UCSD-AML1 (cell line): ENCODE measurements at regions not wholly inside any gene's neighbourhood (a gene's known extent, or its start where the extent isn't known, plus 50 kb on each side); places are given as distances from the start of the nearest gene placed in this dataset.

Source experiments
- DNase-seq: peaks from one replicate; lab custom pipeline; 2025; ENCODE audit not compliant: unreplicated experiment; lab: John Stamatoyannopoulos, UW

- no peak for DNase-seq
Observed at GRCh38 chr1:82215853-82216175, 415.1 kb downstream of the ADGRL2 start.

GRCh38 chr1:82215056-82215852, 414.5 kb downstream of the ADGRL2 start:
- DNase-seq = no peak

- no peak for DNase-seq
Observed at GRCh38 chr1:82214606-82215005, 413.9 kb downstream of the ADGRL2 start.

GRCh38 chr1:82197606-82198005, 396.9 kb downstream of the ADGRL2 start:
- no peak for DNase-seq

GRCh38 chr1:82195245-82195644, 394.5 kb downstream of the ADGRL2 start:
- DNase-seq = no peak

- DNase-seq = no peak
Observed at GRCh38 chr1:82185084-82185483, 384.4 kb downstream of the ADGRL2 start.

GRCh38 chr1:82181846-82182245, 381.1 kb downstream of the ADGRL2 start:
- DNase-seq = no peak

- no peak for DNase-seq
Observed at GRCh38 chr1:82179131-82179530, 378.4 kb downstream of the ADGRL2 start.

- DNase-seq = no peak
Observed at GRCh38 chr1:82177192-82177591, 376.5 kb downstream of the ADGRL2 start.

GRCh38 chr1:82171955-82172354, 371.2 kb downstream of the ADGRL2 start:
- DNase-seq = no peak

- DNase-seq = no peak
Observed at GRCh38 chr1:82168482-82168881, 367.7 kb downstream of the ADGRL2 start.

- no peak for DNase-seq
Observed at GRCh38 chr1:82165304-82165703, 364.6 kb downstream of the ADGRL2 start.

GRCh38 chr1:82162486-82163420, 362.0 kb downstream of the ADGRL2 start:
- DNase-seq = no peak

GRCh38 chr1:82161700-82162141, 361.0 kb downstream of the ADGRL2 start:
- no peak for DNase-seq

GRCh38 chr1:82160903-82161302, 360.2 kb downstream of the ADGRL2 start:
- DNase-seq = peak; percentile 8

GRCh38 chr1:82160036-82160435, 359.3 kb downstream of the ADGRL2 start:
- no peak for DNase-seq

- DNase-seq = no peak
Observed at GRCh38 chr1:82158981-82159380, 358.2 kb downstream of the ADGRL2 start.

GRCh38 chr1:82154219-82154970, 353.7 kb downstream of the ADGRL2 start:
- DNase-seq = no peak

- DNase-seq = no peak
Observed at GRCh38 chr1:82153752-82154151, 353.0 kb downstream of the ADGRL2 start.

- no peak for DNase-seq
Observed at GRCh38 chr1:82153272-82153629, 352.5 kb downstream of the ADGRL2 start.
